Activated CD4-positive, alpha-beta T cell treated with anti-CD3 and anti-CD28 coated beads for 4 hours (primary cell): ENCODE measurements at regions not wholly inside any gene's neighbourhood (a gene's known extent, or its start where the extent isn't known, plus 50 kb on each side); places are given as distances from the start of the nearest gene placed in this dataset.
A peak's percentile ranks its signal among the peaks of the same experiment; 100 is the strongest.
"Not testable (repeated sequence)": the region's sequence is repeated elsewhere in the genome, so short reads cannot be mapped to it uniquely, and the experiment has no call there.

Experiments
- DNase-seq, 2 donors: peaks; one replicate each; pipeline ENCODE4 v3.0.0-alpha.2; 2020

DNA sequence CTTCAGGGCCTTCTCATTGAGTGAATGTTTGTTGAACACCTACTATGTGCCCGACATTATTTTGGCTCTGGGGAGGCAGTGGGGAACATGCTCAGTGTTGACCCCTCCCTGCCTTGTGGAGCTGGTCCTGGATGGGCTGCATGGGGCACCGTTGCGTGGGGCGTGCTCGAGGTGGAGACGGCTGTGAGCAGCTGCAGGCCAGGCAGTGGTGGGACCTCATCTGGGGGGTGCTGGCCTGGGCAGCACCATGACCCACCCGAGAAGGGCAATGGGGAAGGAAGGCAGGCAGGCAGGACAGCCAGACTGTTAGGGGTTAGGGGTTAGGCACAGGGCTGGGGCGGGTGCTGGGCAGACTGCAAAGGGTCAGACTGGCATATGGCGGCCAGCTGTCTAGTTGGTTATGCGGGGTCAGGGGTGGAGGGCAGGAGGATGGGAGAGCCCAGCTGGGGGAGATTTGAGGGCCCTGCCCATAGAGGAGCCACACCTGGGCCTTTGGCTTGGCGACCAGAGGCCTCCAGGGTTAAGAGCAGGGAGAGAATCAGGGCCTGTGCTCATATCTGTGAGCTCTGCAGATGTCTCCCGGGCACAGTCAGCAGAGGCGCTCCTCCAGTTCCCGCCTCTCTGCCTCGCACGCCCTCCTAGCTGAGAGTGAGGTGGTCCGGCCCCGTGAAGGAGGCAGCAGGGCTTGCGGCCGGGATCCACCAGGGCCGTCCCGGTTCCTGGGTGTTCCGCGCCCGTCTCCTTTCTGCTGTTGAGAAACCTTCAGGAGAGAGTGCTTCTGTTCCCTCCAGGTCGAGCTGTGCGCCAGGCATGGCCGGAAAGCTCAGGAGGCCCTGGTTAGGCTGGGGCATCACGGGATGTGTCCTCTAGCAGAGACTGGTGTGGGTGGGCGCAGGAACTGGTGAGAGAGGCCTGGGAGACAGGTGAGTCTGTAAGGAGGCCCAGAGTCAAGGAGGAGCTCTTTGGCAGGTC, 73.3 kb downstream of the RGS12 start:
- no peak for DNase-seq

DNA sequence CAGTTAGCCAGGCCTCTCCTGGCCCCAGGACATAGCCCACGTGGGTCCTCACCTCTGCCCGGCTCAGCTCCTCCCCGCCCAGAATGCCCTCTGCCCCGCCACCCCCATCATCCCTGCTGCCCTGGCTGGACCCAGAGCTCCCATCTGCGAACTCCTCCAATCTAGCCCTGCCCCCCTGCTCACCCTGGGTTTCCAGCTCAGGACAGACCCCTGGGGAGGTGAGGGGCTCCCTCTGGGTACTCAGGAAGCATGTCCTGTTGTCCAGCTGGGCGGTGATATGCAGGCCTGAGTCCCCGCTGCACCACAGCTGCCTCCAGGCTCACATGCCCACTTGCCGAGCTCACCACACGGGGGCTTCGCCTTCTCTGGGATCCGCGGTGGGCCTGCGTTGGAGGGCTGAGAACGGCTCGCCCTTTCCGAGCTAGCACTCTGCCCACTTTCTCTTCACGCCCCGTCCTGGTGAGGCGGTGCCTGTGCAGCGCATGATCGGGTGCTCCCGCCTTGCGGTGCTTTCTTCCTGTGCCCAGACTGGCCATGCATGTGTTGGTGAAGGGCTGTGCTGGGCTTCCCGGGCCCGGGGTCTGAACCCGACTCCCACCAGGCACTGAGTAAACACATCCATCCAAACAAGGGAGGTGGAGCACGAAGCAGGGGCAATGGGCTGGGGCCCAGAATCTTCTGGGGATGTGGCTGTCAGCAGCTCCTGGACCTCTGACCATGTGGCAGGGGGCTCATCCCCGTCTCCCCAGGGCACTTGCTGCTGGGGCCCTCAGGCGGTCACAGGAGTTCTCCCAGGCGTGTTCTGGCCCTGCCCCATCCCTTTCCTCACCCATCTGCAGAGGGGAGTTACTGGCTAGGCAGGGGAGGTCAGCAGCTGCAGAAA, 74.3 kb downstream of the RGS12 start:
- no peak for DNase-seq

DNA sequence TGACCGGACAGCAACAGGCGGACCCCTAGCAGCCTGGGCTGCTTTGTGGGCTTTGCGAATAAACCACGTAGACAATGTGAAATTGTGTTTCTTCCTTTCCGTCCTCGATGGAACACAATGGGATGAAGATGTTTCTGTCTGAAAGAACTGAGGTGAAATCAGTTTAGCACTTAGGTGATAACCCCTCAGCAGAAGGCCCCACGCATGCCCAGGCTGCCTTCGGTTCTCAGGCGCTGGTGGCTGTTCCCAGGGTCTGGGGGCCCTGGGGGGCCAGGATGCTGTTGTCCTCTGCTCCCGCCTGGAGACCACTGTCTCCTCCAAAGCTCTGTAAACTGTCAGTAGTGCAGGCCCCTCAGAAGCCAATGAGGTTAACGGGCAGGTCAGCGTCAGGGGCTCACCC, 73.9 kb upstream of the HGFAC start:
- DNase-seq, result no peak

DNA sequence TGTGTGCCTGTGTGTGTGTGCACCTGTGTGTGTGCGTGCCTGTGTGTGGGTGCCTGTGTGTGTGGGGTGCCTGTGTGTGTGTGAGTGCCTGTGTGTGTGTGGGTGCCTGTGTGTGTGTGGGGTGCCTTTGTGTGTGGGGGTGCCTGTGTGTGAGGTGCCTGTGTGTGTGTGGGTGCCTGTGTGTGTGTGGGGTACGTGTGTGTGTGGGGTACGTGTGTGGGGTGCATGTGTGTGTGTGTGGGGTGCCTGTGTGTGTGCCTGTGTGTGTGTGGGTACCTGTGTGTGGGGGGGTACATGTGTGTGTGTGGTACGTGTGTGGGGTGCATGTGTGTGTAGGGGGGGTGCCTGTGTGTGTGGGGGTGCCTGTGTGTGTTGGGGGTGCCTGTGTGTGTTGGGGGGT, 73.4 kb upstream of the HGFAC start:
- no peak for DNase-seq

DNA sequence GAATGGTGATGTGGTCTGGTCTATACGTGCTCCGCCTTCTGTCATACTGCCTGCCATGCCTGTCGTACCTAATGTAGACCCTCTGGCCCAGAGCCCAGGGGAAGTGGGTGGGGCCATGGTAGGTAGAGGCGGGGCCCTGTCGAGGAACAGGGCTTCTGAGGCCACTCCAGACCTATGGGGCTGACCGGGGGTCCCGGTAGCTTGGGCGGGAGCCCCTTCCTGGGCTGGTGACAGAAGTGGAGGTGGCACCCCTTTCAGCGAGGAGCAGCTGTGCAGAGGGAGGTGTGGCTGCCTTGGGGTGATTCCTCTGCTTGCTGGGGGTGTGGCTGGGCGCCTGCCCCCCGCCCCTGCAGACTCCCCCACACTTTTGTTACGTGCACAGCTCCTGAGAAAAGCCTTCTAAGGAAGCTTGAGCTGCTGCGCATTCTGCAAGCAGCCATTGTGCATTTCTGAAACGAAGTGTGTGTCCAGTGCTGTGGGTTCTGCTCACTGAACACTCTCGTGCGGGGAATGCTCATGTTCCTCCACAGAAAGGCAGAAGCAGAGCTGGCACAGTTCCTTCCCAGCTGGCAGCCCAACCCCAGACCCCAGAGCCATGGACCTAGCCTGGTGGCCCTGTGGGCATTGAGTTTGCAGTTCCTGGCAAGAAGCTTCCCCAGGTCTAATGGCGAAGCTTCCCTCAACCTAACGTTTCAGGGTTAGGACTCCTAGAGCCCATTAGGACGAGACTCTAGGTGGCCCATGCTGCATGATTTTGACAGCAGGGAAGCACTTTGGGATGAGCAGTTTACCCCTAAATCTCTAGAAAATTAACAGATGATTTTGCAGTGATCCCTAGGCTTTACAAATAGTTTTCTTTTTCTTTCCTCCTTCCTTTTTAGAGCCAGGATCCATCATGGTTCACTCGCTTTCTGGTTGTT, 72.7 kb upstream of the HGFAC start:
- DNase-seq, result peak in 1 of 2 donors; percentile 15

DNA sequence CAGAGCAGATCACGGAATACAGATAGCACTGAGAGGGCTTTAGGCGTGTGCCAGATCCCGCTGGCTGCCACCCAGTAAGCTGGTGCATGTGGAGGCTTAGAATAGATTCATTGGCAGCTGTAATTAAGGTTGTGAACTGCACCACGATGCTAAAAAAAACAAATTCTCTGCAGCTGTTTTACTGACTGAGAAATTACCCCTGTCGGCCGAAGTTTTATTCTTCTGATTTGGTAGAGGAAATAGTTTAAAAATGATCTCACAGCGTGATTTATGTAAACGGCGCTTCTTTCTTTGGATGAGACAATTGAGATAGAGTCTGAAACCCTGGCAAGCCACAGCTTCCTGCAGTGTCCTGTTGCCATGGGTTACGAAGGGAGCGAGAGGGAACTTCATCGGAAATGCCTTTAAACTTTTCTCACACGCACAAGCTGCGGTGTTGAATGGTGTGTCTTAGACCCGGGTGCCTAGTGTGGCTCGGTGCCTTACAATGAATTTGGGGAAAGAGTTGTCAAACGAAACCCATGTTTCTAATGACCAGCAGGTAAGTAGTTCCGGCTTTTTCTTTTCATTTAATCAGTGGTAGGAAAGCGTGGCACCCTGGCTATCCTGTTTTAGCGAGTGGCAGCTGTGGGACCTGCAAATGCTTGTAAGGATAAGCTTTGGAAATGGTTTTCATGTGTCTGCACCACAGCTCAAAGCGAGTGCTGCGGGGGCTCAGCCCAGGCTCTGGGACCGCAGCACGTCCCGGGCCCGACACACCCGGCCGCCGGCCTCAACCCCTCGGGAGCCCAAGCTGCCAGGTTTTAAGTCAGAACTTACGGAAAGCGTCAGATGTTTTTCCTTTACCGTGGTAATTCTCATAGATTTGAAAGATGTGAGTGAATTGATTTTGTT, 71.7 kb upstream of the HGFAC start:
- DNase-seq, result no peak

DNA sequence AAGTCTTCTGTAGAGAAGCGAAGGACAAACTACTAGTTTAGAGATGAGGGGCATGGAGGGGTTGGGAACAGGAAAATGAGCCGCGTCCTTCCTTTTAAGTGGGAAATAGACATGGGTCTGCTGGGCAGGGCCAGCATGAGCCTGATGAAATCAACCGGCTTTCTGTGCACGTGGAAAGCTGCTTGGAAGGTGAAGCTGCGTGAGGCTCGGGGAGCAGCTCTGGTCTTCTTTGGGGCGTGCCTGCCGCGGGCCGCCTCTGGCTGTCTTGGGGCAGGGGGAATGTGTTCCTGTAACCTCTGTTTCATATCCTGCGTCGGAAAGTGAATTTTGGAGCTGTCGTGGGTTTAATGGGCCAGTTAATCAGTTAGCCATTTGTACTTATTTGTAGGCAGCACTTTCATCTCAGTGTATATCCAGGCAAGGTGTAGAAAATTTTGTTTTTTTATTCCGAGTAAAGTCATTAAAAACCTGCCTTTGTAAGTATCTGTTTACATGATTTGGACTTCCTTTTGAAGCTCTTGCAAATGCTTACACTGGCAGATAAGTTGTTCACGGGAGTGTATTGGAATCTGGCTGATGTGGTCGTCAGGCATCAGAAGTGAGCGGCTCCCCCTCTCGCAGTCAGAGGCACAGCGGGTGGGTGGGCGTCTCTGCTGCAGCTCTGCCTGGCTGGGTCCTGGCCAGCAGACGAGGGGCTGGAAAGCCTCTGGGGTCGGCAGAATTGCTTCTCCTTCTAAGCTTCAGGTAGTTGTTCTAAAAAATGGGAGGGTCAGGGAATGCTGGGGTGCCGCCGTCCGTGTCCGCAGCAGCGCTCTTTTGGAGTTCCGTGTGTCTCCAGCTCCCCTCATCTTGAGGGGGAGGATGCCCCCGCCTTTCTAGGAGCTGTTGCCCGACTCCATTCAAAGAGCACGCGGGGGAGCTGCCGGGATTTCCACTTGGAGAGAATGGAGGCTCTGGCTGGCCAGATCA, 70.5 kb upstream of the HGFAC start:
- no peak for DNase-seq

DNA sequence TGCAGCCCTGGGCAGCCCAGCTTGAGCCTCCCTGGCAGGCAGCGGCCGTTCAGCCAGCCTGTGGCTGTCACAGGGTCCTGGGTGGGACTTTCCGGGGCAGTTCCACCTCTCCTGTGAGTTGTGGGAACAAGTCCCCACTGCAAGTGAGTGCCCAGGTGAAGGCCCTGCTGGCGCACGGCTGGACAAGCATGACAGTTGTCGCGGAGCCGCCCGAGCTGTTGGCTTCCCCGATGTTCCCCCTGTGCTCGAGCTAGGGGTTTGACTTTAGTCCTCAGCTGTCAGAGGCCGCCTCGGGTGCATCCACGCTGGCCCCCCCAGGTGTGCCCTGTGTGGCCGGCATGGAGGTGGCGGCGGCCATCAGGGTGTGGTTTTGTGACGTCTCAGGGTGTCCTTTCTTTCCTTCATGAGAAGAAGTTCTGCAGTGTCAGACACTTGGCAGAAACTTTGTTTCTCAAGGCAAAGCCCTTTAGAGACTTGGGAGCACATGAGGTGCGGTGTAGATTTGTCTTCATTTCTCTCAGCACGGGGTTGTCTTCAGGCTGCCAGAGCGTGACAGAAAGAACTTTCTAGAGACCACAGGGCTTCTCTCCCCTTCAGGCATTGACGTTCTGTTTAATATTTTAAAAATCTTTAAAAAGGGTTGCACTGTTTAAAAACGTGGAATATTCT, 69.4 kb upstream of the HGFAC start:
- DNase-seq, result no peak

DNA sequence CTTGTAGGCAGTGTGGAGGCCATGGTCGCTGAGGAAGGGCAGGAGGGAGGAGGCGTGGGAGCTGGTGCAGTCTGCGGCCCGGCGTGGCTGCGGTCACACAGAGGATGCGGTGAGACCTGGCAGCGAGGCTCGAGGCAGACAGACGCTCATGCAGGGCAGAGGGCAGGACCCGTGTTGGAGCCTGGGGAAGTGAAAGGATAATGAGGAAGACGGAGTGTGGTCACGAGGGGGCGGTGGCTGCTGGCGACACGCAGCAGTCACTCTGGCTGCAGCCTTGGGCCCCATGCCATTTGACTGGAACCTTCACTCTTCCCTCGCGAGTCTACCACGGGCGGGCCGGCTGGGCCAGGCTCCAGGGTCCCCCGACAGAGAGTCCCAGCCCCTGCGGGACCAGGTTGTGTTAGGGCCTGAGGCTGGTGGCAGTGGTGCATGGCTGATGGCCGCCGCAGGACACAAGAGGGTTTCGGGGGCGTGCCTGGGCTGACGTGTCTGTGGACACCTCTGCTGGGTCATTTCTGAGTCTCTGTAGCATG, 68.8 kb upstream of the HGFAC start:
- no peak for DNase-seq

DNA sequence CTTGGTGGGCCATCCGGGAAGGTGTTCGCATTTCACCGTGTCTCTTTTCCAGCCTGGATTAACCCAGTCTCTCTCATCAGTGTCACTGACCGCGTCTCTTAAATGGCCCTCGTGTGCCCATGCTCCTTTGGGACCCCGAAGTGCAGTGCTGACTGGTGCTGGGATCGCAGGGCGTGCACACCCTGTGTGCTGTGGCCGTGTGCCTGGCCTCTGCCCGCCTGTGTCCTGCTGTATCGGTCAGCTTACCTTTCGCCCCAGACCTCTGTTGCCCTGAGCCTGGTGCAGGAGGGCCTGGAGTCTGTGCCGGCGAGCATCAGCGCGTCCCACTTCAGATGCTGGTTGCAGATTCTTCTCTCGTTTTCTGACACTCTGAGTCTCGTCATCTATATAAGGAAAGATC, 68.3 kb upstream of the HGFAC start:
- no peak for DNase-seq

DNA sequence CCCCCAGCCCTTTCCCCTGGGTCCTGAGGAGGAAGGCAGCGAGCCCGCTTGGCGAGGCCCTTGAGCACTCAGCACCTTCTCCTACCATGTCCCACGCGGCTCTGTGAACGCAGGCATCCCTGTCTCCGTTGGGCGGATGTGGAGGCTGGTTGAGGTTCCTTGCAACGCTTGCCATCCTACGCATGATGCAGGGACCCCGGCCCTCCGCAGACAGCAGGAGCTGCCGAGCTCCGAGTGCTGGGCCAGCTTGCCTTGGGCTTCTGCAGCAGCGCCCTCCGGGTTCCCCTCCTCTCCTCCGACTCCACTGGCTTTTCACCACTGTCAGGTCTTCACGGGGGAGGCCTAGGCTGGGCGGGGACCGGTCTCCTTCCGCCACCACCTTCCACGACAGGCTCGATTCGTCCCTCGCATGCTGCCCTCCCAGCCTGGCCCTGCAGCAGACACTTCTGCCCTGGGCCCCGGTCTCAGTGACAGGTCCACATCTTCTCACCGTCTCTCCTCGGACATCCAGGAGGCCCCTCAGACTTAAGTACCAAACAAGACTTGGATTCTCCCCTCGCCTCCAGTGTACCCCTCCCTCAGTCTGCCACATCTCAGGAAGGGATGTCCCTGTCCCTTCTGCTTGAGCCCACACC, 67.6 kb upstream of the HGFAC start:
- no peak for DNase-seq

DNA sequence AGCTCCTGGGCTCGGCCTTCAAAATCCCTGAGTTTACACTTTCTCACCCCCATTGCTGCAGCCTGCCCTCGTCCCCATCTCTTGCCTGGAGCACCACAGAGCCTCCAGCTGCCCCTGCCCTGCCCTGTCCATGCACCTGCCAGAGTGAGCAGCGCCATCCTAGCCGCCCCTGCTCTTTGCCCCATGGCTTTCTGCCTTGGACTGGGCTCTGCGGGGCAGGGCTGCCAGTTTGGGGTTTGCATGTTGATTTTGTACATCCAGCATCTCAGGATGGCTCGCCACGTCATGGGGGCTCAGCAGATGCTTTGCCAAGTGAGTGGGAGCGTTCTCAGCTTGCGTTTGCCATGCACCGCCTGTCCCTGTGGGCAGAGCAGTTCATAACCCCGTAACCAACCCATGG, 67.1 kb upstream of the HGFAC start:
- DNase-seq, result no peak

DNA sequence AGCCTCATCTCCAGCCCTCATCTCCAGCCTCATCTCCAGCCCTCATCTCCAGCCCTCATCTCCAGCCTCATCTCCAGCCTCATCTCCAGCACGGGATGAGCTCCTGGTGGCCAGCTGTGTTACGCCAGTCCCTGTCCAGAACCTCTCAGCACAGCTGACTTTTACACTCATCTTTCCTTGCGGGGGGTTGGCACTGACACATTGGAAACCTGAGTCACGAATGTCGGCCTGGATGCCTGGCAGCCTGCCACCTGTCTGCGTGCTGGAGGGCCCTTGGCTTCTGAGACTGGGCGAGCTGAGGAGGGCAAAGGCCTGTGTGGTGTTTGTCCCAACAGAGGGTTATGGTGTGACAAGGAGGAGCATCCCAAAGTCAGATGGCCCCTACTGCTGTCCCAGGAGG, 66.1 kb upstream of the HGFAC start:
- DNase-seq, result no peak

DNA sequence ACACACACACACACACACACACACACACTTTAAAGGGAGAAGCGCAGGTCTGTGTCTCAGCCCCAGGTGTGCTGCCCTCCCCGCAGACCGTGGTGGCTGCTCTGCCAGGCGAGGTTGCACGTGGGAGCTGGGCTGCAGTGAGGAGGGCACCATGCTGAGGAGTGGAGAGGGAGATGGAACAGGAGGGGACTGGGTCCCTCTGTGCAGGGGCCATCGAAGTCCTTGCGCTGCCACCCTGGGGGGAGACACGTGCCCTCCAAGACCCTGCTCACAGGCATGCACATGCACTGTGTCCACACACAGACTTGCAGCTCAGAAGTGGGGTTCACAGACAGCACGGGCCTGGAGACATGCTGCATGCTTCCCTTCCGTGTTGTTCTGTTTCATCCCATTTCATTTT, 65.5 kb upstream of the HGFAC start:
- DNase-seq, result no peak

DNA sequence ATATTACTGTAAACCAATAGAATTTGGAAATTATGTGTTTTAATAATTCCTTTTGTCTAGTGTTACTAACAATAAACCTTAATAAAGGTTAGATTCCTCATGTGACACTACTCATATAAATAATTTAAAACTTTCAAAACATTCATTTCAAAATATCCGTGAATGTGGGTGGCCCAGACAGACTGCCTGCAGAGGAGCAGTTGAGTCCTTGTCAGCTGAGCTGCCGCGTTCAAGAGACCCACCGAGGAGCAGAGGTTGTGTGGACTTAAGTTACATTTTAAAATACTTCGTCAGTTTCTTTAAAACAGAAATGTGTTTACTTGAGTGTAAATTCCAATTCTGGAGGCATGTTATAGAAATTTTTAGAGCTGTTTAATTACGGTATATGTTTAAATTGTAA, 64.2 kb upstream of the HGFAC start:
- DNase-seq, result no peak

DNA sequence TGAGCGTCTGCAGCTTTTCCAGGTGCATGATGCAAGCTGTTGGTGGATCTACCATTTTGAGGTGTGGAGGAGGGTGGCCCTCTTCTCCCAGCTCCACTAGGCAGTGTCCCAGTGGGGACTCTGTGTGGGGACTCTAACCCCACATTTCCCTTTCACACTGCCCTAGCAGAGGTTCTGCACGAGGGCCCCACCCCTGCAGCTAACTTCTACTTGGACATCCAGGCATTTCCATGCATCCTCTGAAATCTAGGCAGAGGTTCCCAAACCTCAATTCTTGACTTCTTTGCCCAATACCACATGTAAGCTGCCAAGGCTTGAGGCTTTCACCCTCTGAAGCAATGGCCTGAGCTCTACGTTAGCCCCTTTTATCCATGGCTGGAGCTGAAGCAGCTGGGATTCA, 61.4 kb upstream of the HGFAC start:
- DNase-seq, result not testable (repeated sequence)

DNA sequence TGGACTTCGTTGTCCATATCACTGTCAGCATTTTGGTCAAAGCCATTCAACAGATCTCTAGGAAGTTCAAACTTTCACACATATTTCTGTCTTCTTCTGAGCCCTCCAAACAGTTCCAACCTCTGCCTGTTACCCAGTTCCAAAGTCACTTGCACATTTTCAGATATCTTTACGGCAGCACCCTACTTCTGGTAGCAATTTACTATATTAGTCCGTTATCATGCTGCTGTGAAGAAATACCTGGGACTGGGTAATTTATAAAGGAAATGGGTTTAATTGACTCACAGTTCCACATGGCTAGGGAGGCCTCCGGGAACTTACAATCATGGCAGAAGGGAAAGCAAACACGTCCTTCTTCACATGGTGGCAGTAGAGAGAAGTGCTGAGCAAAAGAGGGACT, 60.6 kb upstream of the HGFAC start:
- DNase-seq, result not testable (repeated sequence)

DNA sequence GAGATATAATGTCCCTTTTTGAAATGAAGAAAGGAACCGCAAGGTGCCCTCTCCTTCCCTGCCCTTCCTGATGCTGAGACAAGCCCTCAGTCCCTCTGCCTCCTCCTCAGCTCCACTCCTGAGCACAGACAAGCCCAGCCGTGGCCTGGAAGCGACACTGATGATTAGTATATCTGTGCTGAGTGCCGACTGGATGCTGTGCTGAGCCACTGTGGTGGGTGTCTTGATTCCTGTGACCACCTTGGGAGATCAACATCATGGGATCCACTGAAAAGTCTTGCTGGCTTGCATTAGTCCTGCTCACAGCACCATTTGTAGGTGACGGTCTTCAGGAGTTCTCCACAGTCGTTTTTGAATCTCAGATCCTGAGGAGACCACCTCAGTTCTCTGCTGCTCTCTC, 59.5 kb upstream of the HGFAC start:
- DNase-seq, result no peak

DNA sequence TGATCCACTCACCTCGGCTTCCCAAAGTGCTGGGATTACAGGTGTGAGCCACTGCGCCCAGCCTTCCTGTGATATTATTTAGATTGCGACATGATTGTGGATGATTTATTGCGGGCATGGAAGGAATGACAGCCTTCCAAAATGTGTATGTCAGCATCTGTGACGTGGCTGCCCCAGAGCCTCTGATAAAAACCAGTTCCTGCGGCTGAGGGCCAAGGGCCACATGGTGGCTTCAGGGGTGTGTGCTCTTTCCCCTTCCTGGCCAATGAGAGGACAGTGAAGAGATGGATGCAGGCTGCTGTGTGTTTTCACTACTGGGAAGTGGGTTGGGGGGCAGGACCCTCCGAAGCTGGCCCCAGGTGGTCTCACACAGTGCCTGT, 57.4 kb upstream of the HGFAC start:
- DNase-seq, result no peak
